Stimulated activated naive B cell treated with anti-CD40 and anti-IgM and Interleukin-4, amounts not matched to agents 10 μg/mL and 1 μg/mL and 100 μg/mL, for 72 hours (primary cell): ENCODE measurements at regions not wholly inside any gene's neighbourhood (a gene's known extent, or its start where the extent isn't known, plus 50 kb on each side); places are given as distances from the start of the nearest gene placed in this dataset.

Experiments used
- ATAC-seq, 2 donors: fragments of 150-1000 bp; cut with Tn5 transposase; replicated peaks; 2 replicates each; pipeline ENCODE4 v1.10.0; 2021; ENCODE audit warnings: moderate library complexity in 1 of 2
- DNase-seq: peaks from one replicate; pipeline ENCODE4 v3.0.0; 2021
- H3K27ac Mint-ChIP-seq: one replicate; pipeline ENCODE4 v1.8.0; 2022; ENCODE audit warnings: mild to moderate bottlenecking, mixed read lengths
- H3K27me3 Mint-ChIP-seq, 2 donors: one replicate each; pipeline ENCODE4 v1.8.0; 2022; ENCODE audit warnings: mixed read lengths in 2 of 2
- H3K36me3 Mint-ChIP-seq, 2 donors: one replicate each; pipeline ENCODE4 v1.8.0; 2022; ENCODE audit warnings: mixed read lengths in 2 of 2, mild to moderate bottlenecking in 1 of 2
- H3K4me1 Mint-ChIP-seq, 2 donors: one replicate each; pipeline ENCODE4 v1.8.0; 2022; ENCODE audit warnings: mixed read lengths in 2 of 2, mild to moderate bottlenecking in 1 of 2
- H3K4me3 Mint-ChIP-seq, 2 donors: one replicate each; pipeline ENCODE4 v1.8.0; 2022; ENCODE audit warnings: mild to moderate bottlenecking in 2 of 2, mixed read lengths in 2 of 2, moderate library complexity in 1 of 2
- H3K9me3 Mint-ChIP-seq, 2 donors: one replicate each; pipeline ENCODE4 v1.8.0; 2022; ENCODE audit warnings: mixed read lengths in 2 of 2, mild to moderate bottlenecking in 1 of 2

DNA sequence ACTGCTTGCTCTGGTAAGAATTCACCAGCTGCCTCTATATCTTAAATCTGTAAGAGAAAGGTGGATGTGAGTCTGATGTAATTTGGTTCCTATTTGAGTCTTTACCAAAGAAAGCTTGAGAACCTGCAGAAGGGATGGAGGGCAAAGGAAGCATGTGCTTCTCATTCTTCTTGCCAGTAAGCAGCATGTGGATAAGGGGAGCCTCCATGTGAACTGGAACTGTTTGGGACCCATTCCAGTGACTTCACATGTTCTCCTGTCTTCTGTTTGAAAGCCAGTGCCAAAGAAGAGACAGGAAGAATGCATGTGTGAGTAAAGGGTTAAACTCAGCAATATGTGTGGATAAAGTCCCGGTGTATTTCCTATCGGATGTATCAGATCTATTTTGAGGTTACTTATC lies 119.6 kb upstream of the ADGRL2 start:
- Mint-ChIP-seq H3K9me3 (peaks cover 4 to 8% of the 10 kb centered on the region in 2 donors), H3K27ac (no peak overlapping the region), H3K4me3 (no peak overlapping the region), H3K36me3 (no peaks in the 10 kb centered on the region), H3K4me1 (no peaks in the 10 kb centered on the region), H3K27me3 (no peaks in the 10 kb centered on the region)
- DNase-seq = no peak
- no peak for ATAC-seq

DNA sequence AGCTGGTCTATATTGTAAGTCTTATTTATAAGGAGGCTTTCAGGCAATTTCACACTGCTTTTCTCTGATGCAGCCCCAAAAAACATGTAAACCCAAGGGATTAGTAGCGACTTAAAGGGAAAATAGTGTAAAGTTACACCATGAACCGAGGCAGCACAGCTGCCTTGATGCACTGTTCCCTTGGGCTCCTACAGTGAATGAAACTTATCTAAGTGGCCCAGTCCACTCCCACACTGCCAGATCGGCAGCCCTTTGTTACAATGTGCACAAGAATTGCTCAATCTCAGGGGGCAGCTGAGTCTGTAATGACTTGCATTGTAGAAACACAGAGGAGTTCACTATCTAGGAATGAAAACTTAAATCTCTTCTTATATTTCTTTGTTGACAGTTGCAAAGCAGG lies 120.8 kb upstream of the ADGRL2 start:
- DNase-seq (no peak), ATAC-seq (no peak)
- Mint-ChIP-seq H3K27ac (no peak overlapping the region), H3K27me3 (no peaks in the 10 kb centered on the region), H3K36me3 (no peaks in the 10 kb centered on the region), H3K9me3 (peaks cover 2 to 4% of the 10 kb centered on the region in 2 donors), H3K4me3 (no peak overlapping the region), H3K4me1 (no peaks in the 10 kb centered on the region)

DNA sequence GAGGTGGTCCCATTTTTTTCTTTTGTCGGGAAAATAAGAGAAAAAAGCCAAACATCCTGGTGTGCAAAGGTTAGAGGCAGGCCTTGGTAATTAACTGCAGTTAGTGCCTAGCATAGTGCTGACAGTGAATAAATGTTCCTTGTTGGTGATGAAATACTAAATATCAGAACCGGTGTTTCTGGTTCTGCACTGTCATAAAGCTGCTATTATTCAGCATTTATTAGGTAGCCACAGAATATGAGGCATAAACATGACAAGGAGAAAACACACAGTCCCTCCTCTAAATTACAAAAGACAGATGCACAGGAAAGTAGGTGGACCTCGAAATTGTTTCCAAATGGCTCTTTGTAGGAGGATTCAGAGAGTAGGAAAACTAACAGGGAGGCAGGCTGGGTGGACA lies 122.0 kb upstream of the ADGRL2 start:
- Mint-ChIP-seq H3K27ac (no peak overlapping the region), H3K36me3 (no peaks in the 10 kb centered on the region), H3K4me3 (no peak overlapping the region), H3K4me1 (no peaks in the 10 kb centered on the region), H3K27me3 (no peaks in the 10 kb centered on the region), H3K9me3 (no peaks in the 10 kb centered on the region)
- no peak for DNase-seq
- no peak for ATAC-seq

DNA sequence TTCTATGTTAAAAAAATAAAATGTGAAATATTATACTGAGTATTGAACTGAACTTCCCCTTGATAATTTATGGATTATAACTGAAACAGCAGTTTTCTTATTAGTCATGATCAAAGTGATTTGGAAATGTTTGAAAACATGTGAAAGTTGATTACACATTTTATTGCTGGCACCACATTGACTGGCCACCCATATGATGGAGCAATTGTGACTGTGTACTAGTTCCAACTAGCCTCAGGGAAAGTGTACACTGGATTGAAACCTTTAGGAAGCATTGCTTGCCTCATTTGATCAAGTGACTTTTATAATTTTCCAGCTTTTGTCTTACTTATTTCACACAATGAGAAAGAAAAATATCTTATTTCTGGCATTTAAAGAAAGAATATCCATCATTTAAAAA lies 128.0 kb upstream of the ADGRL2 start:
- no peak overlapping the region for H3K4me3 Mint-ChIP-seq
- DNase-seq = no peak
- peaks cover 0 to 3% of the 10 kb centered on the region in 2 donors for H3K9me3 Mint-ChIP-seq
- no peaks in the 10 kb centered on the region for H3K27me3 Mint-ChIP-seq
- H3K36me3 Mint-ChIP-seq = no peaks in the 10 kb centered on the region
- no peak overlapping the region for H3K27ac Mint-ChIP-seq
- no peak for ATAC-seq
- H3K4me1 Mint-ChIP-seq = no peaks in the 10 kb centered on the region

DNA sequence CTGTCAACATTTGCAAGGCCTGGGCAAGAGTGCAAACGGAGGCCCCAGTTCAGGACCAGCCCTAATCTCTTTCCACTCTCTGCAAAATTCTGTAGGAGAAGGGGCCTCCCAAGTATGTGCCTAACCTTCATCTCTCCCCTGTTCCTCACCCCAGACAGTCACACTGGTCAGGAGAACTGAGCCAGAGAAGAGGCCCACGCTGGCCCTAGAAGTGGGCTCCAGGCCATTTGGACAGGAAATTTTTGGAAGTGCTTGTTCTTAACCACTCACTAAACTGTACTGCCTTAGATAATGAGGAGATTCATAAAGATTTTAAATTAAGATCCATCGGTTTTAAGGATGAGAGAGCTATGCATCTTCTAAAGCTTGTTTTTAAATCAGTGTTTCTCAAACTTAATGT lies 129.7 kb upstream of the ADGRL2 start:
- ATAC-seq = no peak
- H3K4me1 Mint-ChIP-seq = no peaks in the 10 kb centered on the region
- H3K27ac Mint-ChIP-seq = no peak overlapping the region
- H3K4me3 Mint-ChIP-seq = no peak overlapping the region
- H3K27me3 Mint-ChIP-seq = no peaks in the 10 kb centered on the region
- peaks cover 0 to 3% of the 10 kb centered on the region in 2 donors for H3K9me3 Mint-ChIP-seq
- H3K36me3 Mint-ChIP-seq = no peaks in the 10 kb centered on the region
- DNase-seq = no peak

DNA sequence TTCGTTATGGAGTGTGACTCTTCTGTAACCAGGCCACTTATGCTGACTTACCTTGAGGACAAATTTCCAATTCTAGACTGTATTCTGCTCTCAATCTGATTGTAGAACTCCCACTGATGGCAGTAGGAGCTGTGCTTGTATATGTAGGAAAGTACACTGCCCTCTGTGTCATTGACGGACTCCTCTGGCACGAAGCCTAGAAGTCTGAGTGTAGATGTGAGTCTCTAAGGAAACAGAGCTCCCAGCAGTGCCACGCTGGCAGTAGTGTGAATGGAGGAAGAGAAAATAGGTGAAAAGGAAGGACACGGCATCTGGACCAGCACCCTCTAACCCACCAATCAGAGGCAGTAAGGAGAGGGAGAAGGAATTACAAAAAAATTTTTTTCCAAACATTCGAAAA lies 130.4 kb upstream of the ADGRL2 start:
- Mint-ChIP-seq H3K27ac (no peak overlapping the region), H3K36me3 (no peaks in the 10 kb centered on the region), H3K4me1 (no peaks in the 10 kb centered on the region), H3K9me3 (peaks cover 0 to 3% of the 10 kb centered on the region in 2 donors), H3K27me3 (no peaks in the 10 kb centered on the region), H3K4me3 (no peak overlapping the region)
- ATAC-seq (no peak), DNase-seq (no peak)

DNA sequence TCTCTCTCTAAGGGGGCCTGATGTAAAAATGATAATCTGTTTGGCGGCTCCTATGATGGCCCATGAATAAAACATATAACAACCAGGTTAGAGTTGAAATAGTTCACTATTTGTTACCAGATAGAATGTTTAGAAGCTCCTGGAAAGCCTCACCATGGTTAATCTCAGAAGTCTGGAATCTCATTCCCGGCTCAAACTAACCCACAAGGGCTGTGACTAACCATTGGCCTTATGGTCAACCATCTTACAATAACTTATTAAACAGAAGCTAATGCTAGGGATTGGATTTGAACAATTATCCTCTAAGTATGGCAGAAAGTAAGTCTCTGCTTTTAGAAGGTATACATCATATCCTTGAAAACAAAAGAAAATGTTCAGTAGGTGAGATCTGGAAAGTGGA lies 134.1 kb upstream of the ADGRL2 start:
- no peak for ATAC-seq
- DNase-seq = no peak
- no peak overlapping the region for H3K27ac Mint-ChIP-seq
- no peaks in the 10 kb centered on the region for H3K27me3 Mint-ChIP-seq
- no peaks in the 10 kb centered on the region for H3K36me3 Mint-ChIP-seq
- H3K4me3 Mint-ChIP-seq = no peak overlapping the region
- no peaks in the 10 kb centered on the region for H3K4me1 Mint-ChIP-seq
- H3K9me3 Mint-ChIP-seq = peaks cover 0 to 3% of the 10 kb centered on the region in 2 donors

DNA sequence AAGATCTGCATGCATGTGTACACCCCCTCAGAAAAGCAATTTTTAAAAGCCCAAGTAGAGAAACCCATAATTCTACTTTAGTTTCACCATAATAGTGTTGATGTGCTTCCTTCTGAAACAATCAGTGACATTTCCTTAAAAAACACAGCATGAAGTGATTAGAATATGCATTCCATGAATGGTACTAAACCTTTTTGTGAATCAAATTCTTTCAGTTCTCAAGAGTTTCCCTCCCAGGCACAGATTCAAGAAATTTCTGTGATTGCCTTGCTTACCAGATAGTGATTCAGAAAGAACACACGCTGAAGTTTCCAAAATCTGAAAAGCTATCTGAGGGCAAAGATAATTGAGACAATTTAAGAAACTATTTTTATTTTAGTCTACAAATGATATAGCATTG lies 136.4 kb upstream of the ADGRL2 start:
- Mint-ChIP-seq H3K27ac (no peak overlapping the region), H3K4me3 (no peak overlapping the region), H3K4me1 (no peaks in the 10 kb centered on the region), H3K9me3 (no peaks in the 10 kb centered on the region), H3K27me3 (no peaks in the 10 kb centered on the region), H3K36me3 (no peaks in the 10 kb centered on the region)
- no peak for ATAC-seq
- no peak for DNase-seq

DNA sequence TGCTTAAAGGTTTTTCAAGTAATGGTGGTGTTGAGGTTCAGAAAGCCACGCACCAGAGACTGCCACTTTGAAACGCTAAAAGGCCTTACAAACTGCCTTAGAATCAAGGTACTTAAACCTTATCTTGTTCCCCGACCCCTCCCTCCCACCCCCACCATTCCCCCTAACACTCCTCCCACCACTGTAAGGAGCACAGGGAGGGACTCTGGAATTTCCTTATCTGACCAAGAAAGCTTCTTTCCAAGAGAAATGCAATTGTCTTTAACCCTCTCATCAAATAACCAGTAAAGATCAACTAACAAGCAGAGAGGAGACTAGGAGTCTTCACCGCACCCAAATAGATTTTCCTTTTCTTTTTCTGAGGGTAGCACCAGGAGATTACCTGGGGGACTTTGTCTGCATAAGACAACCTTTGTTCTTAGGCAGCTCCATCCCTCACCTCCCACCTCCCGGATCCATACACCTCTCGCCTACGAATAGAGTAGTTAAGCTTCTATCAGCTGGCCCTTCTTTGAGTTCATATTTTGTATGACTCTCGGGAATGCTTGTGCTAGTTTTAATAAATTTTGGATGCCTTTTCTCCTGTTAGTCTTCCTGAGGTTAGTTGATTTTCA lies 137.7 kb upstream of the ADGRL2 start:
- Mint-ChIP-seq H3K4me1 (no peaks in the 10 kb centered on the region), H3K27ac (no peak overlapping the region), H3K36me3 (no peaks in the 10 kb centered on the region), H3K27me3 (no peaks in the 10 kb centered on the region), H3K4me3 (no peak overlapping the region), H3K9me3 (no peaks in the 10 kb centered on the region)
- DNase-seq (no peak), ATAC-seq (no peak)

DNA sequence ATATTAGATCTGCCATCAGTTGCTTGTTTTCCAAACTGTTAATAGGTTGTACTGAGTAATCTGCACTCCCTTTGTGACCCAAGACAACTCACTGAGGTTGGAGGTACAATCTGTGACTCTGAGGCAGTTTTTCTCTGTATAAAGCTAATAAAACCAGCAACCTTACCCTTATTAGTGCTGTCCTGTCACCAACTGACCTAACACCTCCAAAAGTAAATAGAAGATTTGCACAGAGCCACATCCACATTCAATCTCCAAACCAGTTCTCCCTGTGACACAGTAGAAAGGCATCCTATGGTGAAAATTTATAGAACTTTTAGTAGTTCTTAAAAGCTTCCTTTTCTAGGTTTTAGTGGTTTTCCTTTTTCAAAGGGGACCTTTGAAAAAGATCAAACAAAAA lies 140.4 kb upstream of the ADGRL2 start:
- ATAC-seq (no peak), DNase-seq (no peak)
- Mint-ChIP-seq H3K27me3 (no peaks in the 10 kb centered on the region), H3K4me1 (no peaks in the 10 kb centered on the region), H3K4me3 (no peak overlapping the region), H3K36me3 (no peaks in the 10 kb centered on the region), H3K27ac (no peak overlapping the region), H3K9me3 (peaks cover 0 to 3% of the 10 kb centered on the region in 2 donors)

DNA sequence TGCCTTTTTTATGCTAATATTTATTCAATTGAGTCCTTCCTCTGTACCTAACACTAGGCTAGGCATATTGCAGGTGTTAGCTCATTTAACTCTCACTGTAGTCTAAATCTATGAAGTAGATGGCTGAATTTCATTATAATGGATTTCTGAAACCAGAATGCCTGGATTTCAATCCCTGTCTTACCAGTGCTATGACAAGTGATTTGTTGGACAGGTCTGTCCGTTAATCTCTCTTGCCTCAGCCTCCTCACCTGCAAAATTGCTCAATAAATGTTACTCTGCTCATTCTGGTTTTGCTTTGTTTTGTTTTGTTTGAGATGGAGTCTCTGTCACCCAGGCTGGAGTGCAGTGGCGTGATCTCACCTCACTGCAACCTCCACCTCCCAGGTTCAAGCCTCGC lies 146.1 kb upstream of the ADGRL2 start:
- ATAC-seq (no peak), DNase-seq (no peak)
- Mint-ChIP-seq H3K36me3 (no peaks in the 10 kb centered on the region), H3K4me3 (no peak overlapping the region), H3K27ac (no peak overlapping the region), H3K4me1 (no peaks in the 10 kb centered on the region), H3K27me3 (no peaks in the 10 kb centered on the region), H3K9me3 (peaks cover 0 to 7% of the 10 kb centered on the region in 2 donors)

DNA sequence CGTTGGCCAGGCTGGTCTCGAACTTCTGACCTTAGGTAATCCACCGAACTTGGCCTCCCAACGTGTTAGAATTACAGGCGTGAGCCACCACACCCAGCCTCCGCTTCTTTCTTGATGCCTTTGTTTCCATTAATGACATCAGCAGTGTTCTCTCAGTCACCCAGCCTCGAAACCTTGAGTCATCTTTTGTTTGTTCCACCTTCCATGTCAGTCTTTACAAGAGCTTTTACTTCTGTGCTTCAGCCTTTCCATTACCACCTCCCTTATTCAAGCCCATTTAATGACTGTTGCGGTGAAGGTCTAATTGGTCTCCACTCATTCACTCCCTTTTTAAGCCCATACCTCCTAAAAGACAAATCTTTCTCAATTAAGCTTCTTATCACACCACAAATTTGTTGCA lies 146.6 kb upstream of the ADGRL2 start:
- H3K9me3 Mint-ChIP-seq = peaks cover 0 to 7% of the 10 kb centered on the region in 2 donors
- H3K36me3 Mint-ChIP-seq = no peaks in the 10 kb centered on the region
- no peak for DNase-seq
- H3K4me3 Mint-ChIP-seq = no peak overlapping the region
- no peaks in the 10 kb centered on the region for H3K27me3 Mint-ChIP-seq
- H3K27ac Mint-ChIP-seq = no peak overlapping the region
- no peaks in the 10 kb centered on the region for H3K4me1 Mint-ChIP-seq
- ATAC-seq = no peak

DNA sequence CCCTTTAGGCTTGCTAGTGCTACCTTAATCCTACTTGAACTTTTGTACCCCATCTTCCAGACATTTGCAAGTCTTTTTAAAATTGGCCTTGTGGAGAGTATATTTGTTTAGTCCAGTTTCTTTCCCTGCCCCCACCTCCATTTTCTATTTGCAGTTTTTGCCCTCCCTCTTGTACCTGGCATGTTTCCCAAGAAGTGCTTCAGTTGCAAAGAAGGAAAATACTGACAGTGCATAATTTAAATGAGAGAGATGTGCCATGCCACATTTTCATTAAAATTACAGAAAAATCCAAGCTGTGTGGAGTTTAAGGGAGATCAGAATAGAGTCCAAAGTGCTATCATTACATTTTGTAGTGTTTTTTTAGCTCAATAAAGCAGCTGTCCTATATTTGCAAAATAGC lies 150.0 kb upstream of the ADGRL2 start:
- no peak overlapping the region for H3K27ac Mint-ChIP-seq
- no peaks in the 10 kb centered on the region for H3K4me1 Mint-ChIP-seq
- peaks cover 0 to 9% of the 10 kb centered on the region in 2 donors for H3K9me3 Mint-ChIP-seq
- no peaks in the 10 kb centered on the region for H3K36me3 Mint-ChIP-seq
- ATAC-seq = no peak
- H3K4me3 Mint-ChIP-seq = no peak overlapping the region
- no peaks in the 10 kb centered on the region for H3K27me3 Mint-ChIP-seq
- DNase-seq = no peak

DNA sequence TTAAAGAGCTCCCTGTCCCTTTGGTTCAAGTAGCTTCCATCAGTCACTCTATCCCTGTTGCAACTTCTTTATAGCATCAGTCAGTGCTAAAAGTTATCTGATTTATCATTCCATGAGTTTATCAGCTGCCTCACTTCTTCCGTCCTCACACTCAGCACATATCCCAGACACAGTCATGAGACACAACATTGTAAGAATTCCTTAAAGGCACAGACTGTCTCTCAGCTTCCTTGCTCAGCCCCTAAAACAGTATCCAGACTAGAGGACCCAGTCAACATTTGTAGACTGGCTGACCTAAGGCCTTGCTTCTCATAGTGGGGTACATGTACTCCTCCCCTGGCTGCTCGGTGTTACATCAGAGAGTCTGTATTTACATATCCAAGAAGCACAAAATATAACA lies 164.9 kb upstream of the ADGRL2 start:
- Mint-ChIP-seq H3K9me3 (peaks cover 0 to 5% of the 10 kb centered on the region in 2 donors), H3K27ac (no peak overlapping the region), H3K4me1 (no peaks in the 10 kb centered on the region), H3K4me3 (no peak overlapping the region), H3K36me3 (no peaks in the 10 kb centered on the region), H3K27me3 (no peaks in the 10 kb centered on the region)
- DNase-seq (no peak), ATAC-seq (no peak)

DNA sequence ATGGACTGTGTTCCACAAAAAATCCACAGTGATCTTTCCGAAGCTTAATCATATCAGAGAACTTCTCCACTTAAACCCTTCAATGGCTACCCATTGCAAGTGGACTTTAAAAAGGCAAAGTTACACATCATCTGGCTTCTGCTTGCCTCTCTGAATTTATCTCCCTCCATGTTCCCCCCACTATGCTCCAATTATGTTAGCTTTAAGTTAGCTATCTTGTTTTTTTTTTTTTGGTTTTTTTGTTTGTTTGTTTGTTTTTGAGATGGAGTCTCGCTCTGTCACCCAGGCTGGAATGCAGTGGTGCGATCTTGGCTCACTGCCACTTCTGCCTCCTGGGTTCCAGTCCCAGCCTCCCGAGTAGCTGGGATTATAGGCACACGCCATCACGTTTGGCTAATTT lies 166.4 kb upstream of the ADGRL2 start:
- no peaks in the 10 kb centered on the region for H3K36me3 Mint-ChIP-seq
- H3K27ac Mint-ChIP-seq = no peak overlapping the region
- peaks cover 0 to 5% of the 10 kb centered on the region in 2 donors for H3K9me3 Mint-ChIP-seq
- H3K4me3 Mint-ChIP-seq = no peak overlapping the region
- DNase-seq (no peak), ATAC-seq (no peak)
- no peaks in the 10 kb centered on the region for H3K27me3 Mint-ChIP-seq
- no peaks in the 10 kb centered on the region for H3K4me1 Mint-ChIP-seq

DNA sequence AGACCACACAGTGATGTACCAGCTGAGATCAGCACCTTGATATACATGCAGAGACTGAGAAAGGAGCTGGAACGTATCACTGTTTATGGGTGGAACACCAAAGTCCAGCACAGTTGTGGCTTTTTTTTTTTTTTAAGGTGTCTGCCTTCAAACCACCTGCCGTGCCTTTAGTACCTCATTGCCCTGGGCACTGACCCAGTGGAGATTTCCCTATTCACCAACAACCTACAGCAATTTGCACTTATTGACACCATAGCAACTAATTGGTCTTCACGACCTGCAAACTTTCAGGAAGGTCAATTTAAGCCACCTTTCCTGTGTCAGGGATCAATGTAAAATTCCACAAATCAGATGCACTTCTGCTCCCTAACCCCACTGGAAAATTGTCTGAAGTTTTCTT lies 181.6 kb upstream of the ADGRL2 start:
- Mint-ChIP-seq H3K36me3 (no peaks in the 10 kb centered on the region), H3K4me1 (no peaks in the 10 kb centered on the region), H3K9me3 (peaks cover 4 to 9% of the 10 kb centered on the region in 2 donors), H3K27me3 (no peaks in the 10 kb centered on the region), H3K4me3 (no peak overlapping the region), H3K27ac (no peak overlapping the region)
- no peak for DNase-seq
- ATAC-seq = no peak
